C4-2B (cell line): ENCODE measurements at regions not wholly inside any gene's neighbourhood (a gene's known extent, or its start where the extent isn't known, plus 50 kb on each side); places are given as distances from the start of the nearest gene placed in this dataset.

ENCODE experiments used
- CTCF ChIP-seq: fragments of 450-650 bp; conservative IDR thresholded peaks from 2 replicates; pipeline ENCODE4 v1.5.1; 2017; ENCODE audit warnings: mild to moderate bottlenecking
- ZFX ChIP-seq: fragments of 450-650 bp; IDR thresholded peaks from 2 replicates; pipeline ENCODE4 v1.6.1; 2017

GRCh38 chr4:82043081-82043808 lies 330.5 kb downstream of the HNRNPD start:
- TF ChIP-seq CTCF (no peak), ZFX (no peak)
